ENCODE measurements at regions not wholly inside any gene's neighbourhood (a gene's known extent, or its start where the extent isn't known, plus 50 kb on each side); places are given as distances from the start of the nearest gene placed in this dataset.

GRCh38 chr10:105879401-105879800 lies 1238.3 kb downstream of the SORCS3 start:
- no peak for DNase-seq (ENCODE audit: low spot score)

- no peak for DNase-seq (ENCODE audit: low spot score)
Measured at GRCh38 chr10:105875050-105875449, 1234.0 kb downstream of the SORCS3 start.

- no peak for DNase-seq (ENCODE audit: low spot score)
Measured at GRCh38 chr10:105872665-105873064, 1231.6 kb downstream of the SORCS3 start.

GRCh38 chr10:105868935-105869334 lies 1227.8 kb downstream of the SORCS3 start:
- DNase-seq (ENCODE audit: low spot score) = no peak

GRCh38 chr10:105864854-105865253 lies 1223.8 kb downstream of the SORCS3 start:
- DNase-seq (ENCODE audit: low spot score) = no peak

GRCh38 chr10:105857268-105858264 lies 1216.5 kb downstream of the SORCS3 start:
- DNase-seq (ENCODE audit: low spot score) = no peak

GRCh38 chr10:105855791-105856190 lies 1214.7 kb downstream of the SORCS3 start:
- DNase-seq (ENCODE audit: low spot score) = no peak

GRCh38 chr10:105844676-105845570 lies 1203.8 kb downstream of the SORCS3 start:
- no peak for DNase-seq (ENCODE audit: low spot score)

- DNase-seq (ENCODE audit: low spot score) = no peak
Measured at GRCh38 chr10:105844241-105844640, 1203.2 kb downstream of the SORCS3 start.

- no peak for DNase-seq (ENCODE audit: low spot score)
Measured at GRCh38 chr10:105843786-105844185, 1202.7 kb downstream of the SORCS3 start.

GRCh38 chr10:105840288-105840770 lies 1199.2 kb downstream of the SORCS3 start:
- DNase-seq (ENCODE audit: low spot score) = no peak

- DNase-seq (ENCODE audit: low spot score) = no peak
Measured at GRCh38 chr10:105838392-105838791, 1197.3 kb downstream of the SORCS3 start.

GRCh38 chr10:105837951-105838350 lies 1196.9 kb downstream of the SORCS3 start:
- DNase-seq (ENCODE audit: low spot score) = no peak

- DNase-seq (ENCODE audit: low spot score) = no peak
Measured at GRCh38 chr10:105834261-105835059, 1193.4 kb downstream of the SORCS3 start.

- no peak for DNase-seq (ENCODE audit: low spot score)
Measured at GRCh38 chr10:105827133-105827532, 1186.0 kb downstream of the SORCS3 start.

GRCh38 chr10:105807935-105808587 lies 1167.0 kb downstream of the SORCS3 start:
- DNase-seq (ENCODE audit: low spot score) = no peak

GRCh38 chr10:105803206-105803605 lies 1162.1 kb downstream of the SORCS3 start:
- DNase-seq (ENCODE audit: low spot score) = no peak

- no peak for DNase-seq (ENCODE audit: low spot score)
Measured at GRCh38 chr10:105800641-105801040, 1159.6 kb downstream of the SORCS3 start.

- DNase-seq (ENCODE audit: low spot score) = no peak
Measured at GRCh38 chr10:105798328-105798889, 1157.3 kb downstream of the SORCS3 start.

- DNase-seq (ENCODE audit: low spot score) = no peak
Measured at GRCh38 chr10:105797234-105797890, 1156.3 kb downstream of the SORCS3 start.
